BLaER1 treated with 17β-estradiol and CSF1 and Interleukin-3, amounts not matched to agents 10 nM and 100 nM (cell line): ENCODE measurements at regions not wholly inside any gene's neighbourhood (a gene's known extent, or its start where the extent isn't known, plus 50 kb on each side); places are given as distances from the start of the nearest gene placed in this dataset.

Experiments used
- H3K27ac ChIP-seq, 11 experiments: shearing (Covaris generic); formaldehyde crosslinking; 2 replicates each; pipeline ENCODE4 v1.8.1; 2022
- H3K27me3 ChIP-seq, 11 experiments: shearing (Covaris generic); formaldehyde crosslinking; 2 replicates each; pipeline ENCODE4 v1.8.1; 2022
- H3K36me3 ChIP-seq, 11 experiments: shearing (Covaris generic); formaldehyde crosslinking; 2 replicates each; pipeline ENCODE4 v1.8.1; 2022
- H3K4me1 ChIP-seq, 10 experiments: shearing (Covaris generic); formaldehyde crosslinking; 2 replicates each; pipeline ENCODE4 v1.8.1; 2022
- H3K4me2 ChIP-seq, 11 experiments: shearing (Covaris generic); formaldehyde crosslinking; 2 replicates each; pipeline ENCODE4 v1.8.1; 2022
- H3K4me3 ChIP-seq, 10 experiments: shearing (Covaris generic); formaldehyde crosslinking; 2 replicates each; pipeline ENCODE4 v1.8.1; 2022
- H3K9ac ChIP-seq, 11 experiments: shearing (Covaris generic); formaldehyde crosslinking; 2 replicates each; pipeline ENCODE4 v1.8.1; 2022
- H3K9me3 ChIP-seq, 11 experiments: shearing (Covaris generic); formaldehyde crosslinking; replicated peaks in 1 of 11; 2 replicates each; pipeline ENCODE4 v1.8.1; 2022
- H4K20me1 ChIP-seq, 11 experiments: shearing (Covaris generic); formaldehyde crosslinking; 2 replicates each; pipeline ENCODE4 v1.8.1; 2022
- Cebpa-rat ChIP-seq, 11 experiments: shearing (Covaris generic); IDR thresholded peaks; 2 replicates each; pipeline ENCODE4 v1.8.1; 2022

DNA sequence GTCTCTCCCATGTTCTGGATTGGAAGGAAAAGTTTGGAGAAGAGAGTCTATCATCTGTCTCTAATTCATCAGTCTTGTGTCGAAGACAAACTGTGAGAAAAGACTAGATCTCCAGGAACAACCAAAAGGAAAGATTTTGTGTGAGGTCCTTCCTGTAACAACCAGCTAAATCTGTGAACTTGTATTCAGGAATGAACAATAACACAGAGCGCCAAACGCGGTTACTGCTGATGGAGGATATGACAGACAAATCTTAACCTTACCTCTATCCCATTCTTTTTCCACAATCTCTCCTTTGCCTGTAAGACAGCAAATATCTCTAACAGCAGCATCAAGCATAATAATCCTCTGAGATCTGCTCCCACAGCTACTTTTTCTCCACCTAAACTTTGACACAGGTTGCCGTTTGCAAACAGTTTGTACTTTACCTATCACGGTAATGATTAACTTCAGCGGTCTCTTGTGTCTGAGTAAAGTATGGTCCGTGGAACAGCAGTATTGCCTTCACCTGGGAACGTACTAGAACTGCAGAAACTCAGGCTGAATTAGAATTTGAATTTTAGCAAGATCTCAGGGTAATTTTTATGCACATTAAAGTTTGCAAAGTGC lies 387.6 kb downstream of the ELAVL2 start:
- H3K4me2 ChIP-seq = no peak overlapping the region
- H3K27me3 ChIP-seq = no peaks in the 10 kb centered on the region
- H4K20me1 ChIP-seq = no peaks in the 10 kb centered on the region
- H3K9ac ChIP-seq = no peak overlapping the region
- no peaks in the 10 kb centered on the region for H3K36me3 ChIP-seq
- no peak for TF ChIP-seq Cebpa-rat (IDR thresholded peaks at IDR 0.05)
- H3K4me3 ChIP-seq = no peak overlapping the region
- no peaks in the 10 kb centered on the region for H3K4me1 ChIP-seq
- no peak overlapping the region for H3K27ac ChIP-seq
- no peaks in the 10 kb centered on the region for H3K9me3 ChIP-seq

DNA sequence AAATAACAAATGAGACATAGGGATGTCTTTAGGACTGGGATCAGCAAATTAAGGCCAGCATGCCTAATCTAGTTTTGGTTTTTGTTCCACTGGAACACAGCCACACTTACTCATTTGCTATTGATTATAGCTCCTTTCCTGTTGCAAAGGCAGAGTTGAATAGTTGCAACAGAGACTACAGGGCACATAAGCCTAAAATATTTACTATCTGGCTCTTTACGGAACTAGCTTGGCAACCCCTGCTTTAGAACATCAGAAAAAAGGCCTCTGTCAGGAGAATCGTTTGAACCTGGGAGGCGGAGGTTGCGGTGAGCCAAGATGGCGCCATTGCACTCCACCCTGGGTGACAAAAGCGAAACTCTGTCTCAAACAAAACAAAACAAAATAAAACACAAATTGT lies 384.8 kb downstream of the ELAVL2 start:
- no peaks in the 10 kb centered on the region for H3K36me3 ChIP-seq
- no peaks in the 10 kb centered on the region for H4K20me1 ChIP-seq
- no peak overlapping the region for H3K27ac ChIP-seq
- H3K4me1 ChIP-seq = no peaks in the 10 kb centered on the region
- H3K4me3 ChIP-seq = no peak overlapping the region
- H3K4me2 ChIP-seq = no peak overlapping the region
- no peaks in the 10 kb centered on the region for H3K27me3 ChIP-seq
- H3K9me3 ChIP-seq = no peaks in the 10 kb centered on the region
- no peak overlapping the region for H3K9ac ChIP-seq
- no peak for TF ChIP-seq Cebpa-rat (IDR thresholded peaks at IDR 0.05)

DNA sequence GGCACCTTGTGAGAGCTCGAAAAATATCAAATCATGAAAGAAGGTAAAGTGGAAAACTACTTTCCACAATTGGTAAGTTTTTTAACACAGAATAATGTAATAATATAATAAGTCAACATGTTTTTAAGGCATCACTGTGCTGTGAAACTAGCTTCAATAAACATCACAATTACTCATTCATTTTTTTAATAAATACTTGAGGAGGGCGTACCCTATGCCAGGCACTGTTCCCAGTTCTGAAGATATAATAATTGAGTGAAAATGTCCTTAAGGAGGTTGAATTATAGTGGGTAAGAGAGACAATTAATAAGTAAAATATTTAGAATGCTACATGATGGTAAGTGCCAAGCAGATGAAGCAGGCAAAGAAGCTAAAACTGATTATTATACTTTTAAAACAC lies 381.4 kb downstream of the ELAVL2 start:
- no peaks in the 10 kb centered on the region for H3K27me3 ChIP-seq
- H3K27ac ChIP-seq = no peak overlapping the region
- no peaks in the 10 kb centered on the region for H3K4me1 ChIP-seq
- no peaks in the 10 kb centered on the region for H4K20me1 ChIP-seq
- no peaks in the 10 kb centered on the region for H3K9me3 ChIP-seq
- TF ChIP-seq Cebpa-rat (IDR thresholded peaks at IDR 0.05) = no peak
- H3K9ac ChIP-seq = no peak overlapping the region
- no peak overlapping the region for H3K4me2 ChIP-seq
- no peak overlapping the region for H3K4me3 ChIP-seq
- no peaks in the 10 kb centered on the region for H3K36me3 ChIP-seq

DNA sequence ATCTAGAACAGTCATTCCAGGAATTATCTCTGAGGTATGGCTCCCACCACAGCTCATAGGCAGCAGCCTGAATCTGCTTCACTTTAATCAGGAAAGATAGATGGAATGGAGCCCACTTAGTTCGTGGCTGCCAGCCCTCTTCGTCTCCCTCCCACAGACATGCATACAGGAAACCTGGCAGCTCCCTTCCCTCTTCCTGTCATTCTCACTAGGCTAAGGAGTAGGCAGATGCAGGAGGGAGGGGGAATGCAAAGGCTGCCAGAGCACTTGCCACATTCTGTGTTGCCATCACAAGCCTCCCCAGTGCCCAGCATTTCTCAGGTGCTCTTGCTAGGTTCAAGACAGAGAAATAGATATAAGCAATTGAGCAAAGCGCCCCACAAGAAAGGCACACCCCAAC lies 378.9 kb downstream of the ELAVL2 start:
- Histone ChIP-seq H3K27ac (no peak overlapping the region), H3K27me3 (no peaks in the 10 kb centered on the region), H3K4me2 (no peak overlapping the region), H3K36me3 (no peaks in the 10 kb centered on the region), H3K9me3 (peaks cover 3 to 8% (median 6%) of the 10 kb centered on the region in 11 experiments; a peak in 17 of 22 replicates), H3K9ac (no peak overlapping the region), H4K20me1 (no peaks in the 10 kb centered on the region), H3K4me1 (peaks cover 0 to 6% (median 0%) of the 10 kb centered on the region in 10 experiments; a peak in 1 of 20 replicates), H3K4me3 (no peak overlapping the region)
- no peak for TF ChIP-seq Cebpa-rat (IDR thresholded peaks at IDR 0.05)

DNA sequence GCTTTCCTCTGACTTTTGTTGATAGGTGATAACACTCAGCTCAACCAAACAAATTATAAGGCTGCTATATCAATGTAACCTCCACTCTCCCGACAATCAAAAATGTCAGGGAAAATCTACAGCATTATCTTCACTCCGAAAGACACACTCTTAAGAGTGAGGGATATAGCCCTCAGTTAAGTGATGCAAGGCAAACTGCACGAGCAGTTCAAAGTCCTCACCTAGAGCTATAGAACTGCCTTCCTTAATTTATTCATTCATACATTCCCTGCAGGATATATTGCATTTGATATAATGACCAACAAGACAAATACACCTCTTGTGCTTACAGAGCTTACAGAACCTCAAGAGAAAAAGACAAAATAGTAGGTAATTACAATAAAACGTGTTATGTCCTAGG lies 378.1 kb downstream of the ELAVL2 start:
- no peak overlapping the region for H3K4me2 ChIP-seq
- H3K4me3 ChIP-seq = no peak overlapping the region
- H4K20me1 ChIP-seq = no peaks in the 10 kb centered on the region
- TF ChIP-seq Cebpa-rat (IDR thresholded peaks at IDR 0.05) = no peak
- no peak overlapping the region for H3K27ac ChIP-seq
- no peaks in the 10 kb centered on the region for H3K27me3 ChIP-seq
- H3K9me3 ChIP-seq = peaks cover 5 to 15% (median 12%) of the 10 kb centered on the region in 11 experiments; a peak in 17 of 22 replicates
- H3K36me3 ChIP-seq = no peaks in the 10 kb centered on the region
- H3K9ac ChIP-seq = no peak overlapping the region
- H3K4me1 ChIP-seq = peaks cover 0 to 6% (median 0%) of the 10 kb centered on the region in 10 experiments; a peak in 1 of 20 replicates

DNA sequence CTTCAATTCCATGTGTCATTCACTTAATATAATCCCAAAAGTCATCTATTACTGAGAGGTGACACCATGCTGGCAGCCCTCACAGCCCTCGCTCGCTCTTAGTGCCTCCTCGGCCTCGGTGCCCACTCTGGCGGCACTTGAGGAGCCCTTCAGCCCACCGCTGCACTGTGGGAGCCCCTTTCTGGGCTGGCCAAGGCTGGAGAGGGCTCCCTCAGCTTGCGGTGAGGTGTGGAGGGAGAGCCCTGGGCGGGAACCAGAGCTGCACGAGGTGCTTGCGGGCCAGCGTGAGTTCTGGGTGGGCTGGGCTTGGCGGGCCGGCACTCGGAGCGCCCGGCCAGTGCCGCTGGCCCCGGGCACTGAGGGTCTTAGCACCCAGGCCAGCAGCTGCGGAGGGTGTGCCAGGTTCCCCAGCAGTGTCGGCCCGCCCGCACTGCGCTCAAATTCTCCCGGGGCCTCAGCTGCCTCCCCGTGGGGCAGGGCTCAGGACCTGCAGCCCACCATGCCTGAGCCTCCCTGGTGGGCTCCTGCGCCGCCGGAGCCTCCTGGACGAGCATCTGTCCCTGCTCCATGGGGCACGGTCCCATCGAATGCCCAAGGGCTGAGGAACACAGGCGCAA lies 374.1 kb downstream of the ELAVL2 start:
- no peak for TF ChIP-seq Cebpa-rat (IDR thresholded peaks at IDR 0.05)

DNA sequence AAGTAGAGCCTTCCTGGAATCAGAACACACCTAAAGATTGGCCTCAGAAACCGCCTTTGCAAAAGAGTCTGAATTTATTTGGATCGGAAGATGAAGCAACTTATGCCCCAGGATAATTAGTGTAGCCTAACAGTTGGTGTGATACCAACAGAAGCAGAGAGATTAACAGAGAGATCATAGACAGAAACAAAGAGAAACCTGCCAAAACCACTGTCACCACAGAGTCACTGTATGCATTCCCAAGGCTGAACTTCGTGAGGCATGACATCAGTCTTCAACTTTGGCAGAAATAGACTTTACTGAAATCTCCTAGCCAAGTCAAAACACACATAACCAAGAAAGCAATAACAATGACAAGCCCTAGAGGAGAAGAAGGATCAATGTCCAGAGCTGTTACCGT lies 361.8 kb downstream of the ELAVL2 start:
- Histone ChIP-seq H3K9ac (no peak overlapping the region), H3K27me3 (no peaks in the 10 kb centered on the region), H4K20me1 (no peaks in the 10 kb centered on the region), H3K4me1 (no peaks in the 10 kb centered on the region), H3K9me3 (no peaks in the 10 kb centered on the region), H3K27ac (no peak overlapping the region), H3K36me3 (no peaks in the 10 kb centered on the region), H3K4me2 (no peak overlapping the region), H3K4me3 (no peak overlapping the region)
- no peak for TF ChIP-seq Cebpa-rat (IDR thresholded peaks at IDR 0.05)

More for the DNA sequence above, 374.1 kb downstream of the ELAVL2 start:
- Histone ChIP-seq H3K9me3 (peaks cover 5 to 20% (median 14%) of the 10 kb centered on the region in 11 experiments; a peak in 17 of 22 replicates), H3K27ac (no peak overlapping the region), H3K4me3 (no peak overlapping the region), H4K20me1 (no peaks in the 10 kb centered on the region), H3K27me3 (no peaks in the 10 kb centered on the region), H3K36me3 (no peaks in the 10 kb centered on the region), H3K4me2 (no peak overlapping the region), H3K4me1 (peaks cover 0 to 6% (median 0%) of the 10 kb centered on the region in 10 experiments; a peak in 1 of 20 replicates), H3K9ac (no peak overlapping the region)

DNA sequence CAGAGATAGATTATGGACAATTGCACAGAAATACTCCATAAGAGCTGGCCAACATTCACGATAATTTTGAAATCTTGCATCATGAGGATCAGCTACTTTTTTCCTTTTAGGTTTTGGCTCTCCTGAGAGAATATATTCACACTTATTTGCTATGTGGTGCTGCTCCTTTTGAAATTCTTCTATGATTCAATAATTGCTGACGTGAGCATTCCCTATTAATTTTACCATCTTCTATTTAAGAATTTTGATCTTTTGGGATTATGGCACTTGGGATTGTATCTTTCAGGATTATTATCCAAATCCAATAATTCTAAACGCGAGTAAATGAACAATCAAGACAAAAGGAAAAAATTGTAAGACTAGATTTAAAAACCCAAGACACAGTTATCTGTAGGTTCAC lies 358.8 kb downstream of the ELAVL2 start:
- Histone ChIP-seq H3K9ac (no peak overlapping the region), H3K27ac (no peak overlapping the region), H3K27me3 (no peaks in the 10 kb centered on the region), H3K4me1 (no peaks in the 10 kb centered on the region), H3K36me3 (no peaks in the 10 kb centered on the region), H4K20me1 (no peaks in the 10 kb centered on the region), H3K4me2 (no peak overlapping the region), H3K4me3 (no peak overlapping the region), H3K9me3 (no peaks in the 10 kb centered on the region)
- no peak for TF ChIP-seq Cebpa-rat (IDR thresholded peaks at IDR 0.05)

DNA sequence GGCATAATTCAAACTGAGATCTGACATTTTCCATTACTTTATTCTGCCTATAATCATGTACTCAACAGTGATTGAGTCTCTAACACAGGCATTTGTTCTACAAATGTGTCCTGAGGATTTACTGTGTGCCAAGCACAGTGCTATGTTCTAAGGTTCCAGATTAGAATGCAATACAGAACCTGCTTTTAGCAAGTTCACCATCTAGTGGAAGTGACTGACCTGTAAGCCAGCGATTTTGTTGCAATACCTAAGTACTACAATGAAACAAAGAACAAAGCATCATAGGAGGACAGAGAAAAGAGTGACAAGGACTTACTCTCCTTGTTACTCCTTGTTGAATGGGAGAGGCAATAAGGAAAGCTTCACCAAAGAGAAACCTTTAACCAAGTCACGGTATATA lies 348.1 kb downstream of the ELAVL2 start:
- Histone ChIP-seq H3K4me2 (no peak overlapping the region), H4K20me1 (no peaks in the 10 kb centered on the region), H3K4me1 (no peaks in the 10 kb centered on the region), H3K9ac (no peak overlapping the region), H3K27me3 (no peaks in the 10 kb centered on the region), H3K36me3 (no peaks in the 10 kb centered on the region), H3K27ac (no peak overlapping the region), H3K4me3 (no peak overlapping the region), H3K9me3 (no peaks in the 10 kb centered on the region)
- TF ChIP-seq Cebpa-rat (IDR thresholded peaks at IDR 0.05) = no peak

DNA sequence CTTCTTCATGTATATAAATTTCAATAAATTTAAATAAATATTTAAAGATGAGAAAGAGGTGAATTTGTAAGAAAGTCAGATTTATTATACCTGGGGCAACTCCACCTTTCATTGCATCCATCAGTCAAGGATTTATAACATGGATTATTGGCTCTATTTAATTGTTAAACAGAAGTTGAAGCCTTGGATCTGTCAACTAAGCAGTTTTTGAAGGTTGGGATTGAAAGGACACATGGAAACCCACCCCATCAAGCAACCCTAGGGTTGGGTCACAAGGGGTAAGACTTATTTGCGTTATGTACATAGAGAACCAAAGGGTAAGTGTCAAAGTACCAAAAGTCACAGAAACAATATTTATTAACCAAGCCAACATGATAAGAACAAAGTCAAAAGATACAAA lies 342.5 kb downstream of the ELAVL2 start:
- H3K4me3 ChIP-seq = no peak overlapping the region
- no peaks in the 10 kb centered on the region for H3K27me3 ChIP-seq
- no peak overlapping the region for H3K27ac ChIP-seq
- H3K36me3 ChIP-seq = no peaks in the 10 kb centered on the region
- H4K20me1 ChIP-seq = no peaks in the 10 kb centered on the region
- TF ChIP-seq Cebpa-rat (IDR thresholded peaks at IDR 0.05) = no peak
- no peaks in the 10 kb centered on the region for H3K9me3 ChIP-seq
- H3K4me1 ChIP-seq = no peaks in the 10 kb centered on the region
- H3K4me2 ChIP-seq = no peak overlapping the region
- no peak overlapping the region for H3K9ac ChIP-seq
